GM23248 (cell line): ENCODE measurements at regions not wholly inside any gene's neighbourhood (a gene's known extent, or its start where the extent isn't known, plus 50 kb on each side); places are given as distances from the start of the nearest gene placed in this dataset.
A peak's percentile ranks its signal among the peaks of the same experiment; 100 is the strongest.

Experiments
- DNase-seq: peaks from one replicate; pipeline ENCODE4 v3.0.0-alpha.2; 2015
- H2AFZ ChIP-seq: fragments of 200-600 bp; sonication (generic); 2 replicates; pipeline ENCODE4 v1.6.1; 2016; ENCODE audit warnings: antibody characterized with exemption
- H3F3A ChIP-seq: fragments of 200-600 bp; sonication (generic); 2 replicates; pipeline ENCODE4 v1.6.1; 2016; ENCODE audit warnings: mild to moderate bottlenecking, antibody characterized with exemption, mixed run types; ENCODE audit not compliant: insufficient read depth
- H3K27ac ChIP-seq: fragments of 200-600 bp; sonication (generic); 2 replicates; pipeline ENCODE4 v1.5.1; 2016; ENCODE audit warnings: mild to moderate bottlenecking
- H3K27me3 ChIP-seq: fragments of 200-600 bp; sonication (generic); replicated peaks from 2 replicates; pipeline ENCODE4 v1.6.1; 2016; ENCODE audit warnings: mild to moderate bottlenecking; ENCODE audit not compliant: insufficient read depth
- H3K36me3 ChIP-seq: fragments of 200-600 bp; sonication (generic); 2 replicates; pipeline ENCODE4 v1.6.1; 2016; ENCODE audit warnings: low read depth, mild to moderate bottlenecking
- H3K4me1 ChIP-seq: fragments of 200-600 bp; sonication (generic); 2 replicates; pipeline ENCODE4 v1.6.1; 2016; ENCODE audit warnings: mild to moderate bottlenecking; ENCODE audit not compliant: insufficient read depth
- H3K4me2 ChIP-seq: fragments of 200-600 bp; sonication (generic); one replicate; pipeline ENCODE4 v1.6.1; 2016; ENCODE audit warnings: mild to moderate bottlenecking; ENCODE audit not compliant: unreplicated experiment
- H3K4me3 ChIP-seq: fragments of 200-600 bp; sonication (generic); 2 replicates; pipeline ENCODE4 v1.5.1; 2016; ENCODE audit warnings: mild to moderate bottlenecking
- H3K79me2 ChIP-seq: fragments of 200-600 bp; sonication (generic); 2 replicates; pipeline ENCODE4 v1.6.1; 2016; ENCODE audit warnings: mild to moderate bottlenecking; ENCODE audit not compliant: insufficient read depth
- H3K9ac ChIP-seq: fragments of 200-600 bp; sonication (generic); 2 replicates; pipeline ENCODE4 v1.6.1; 2016; ENCODE audit warnings: mild to moderate bottlenecking
- H3K9me2 ChIP-seq: fragments of 200-600 bp; sonication (generic); 2 replicates; pipeline ENCODE4 v1.6.1; 2016; ENCODE audit warnings: mixed run types, mild to moderate bottlenecking, moderate library complexity; ENCODE audit not compliant: insufficient read depth
- H3K9me3 ChIP-seq: fragments of 200-600 bp; sonication (generic); one replicate; pipeline ENCODE4 v1.6.1; 2017; ENCODE audit warnings: low read depth
- H4K20me1 ChIP-seq: fragments of 200-600 bp; sonication (generic); 2 replicates; pipeline ENCODE4 v1.6.0; 2016; ENCODE audit not compliant: insufficient read depth
- EZH2 ChIP-seq: fragments of 200-600 bp; sonication (generic); IDR thresholded peaks from 2 replicates; pipeline ENCODE4 v1.6.1; 2018; ENCODE audit warnings: antibody characterized with exemption, mild to moderate bottlenecking; ENCODE audit not compliant: insufficient read depth, poor library complexity, severe bottlenecking
- EZH2phosphoT487 ChIP-seq: fragments of 200-600 bp; sonication (generic); IDR thresholded peaks from 2 replicates; pipeline ENCODE4 v1.6.1; 2018; ENCODE audit warnings: antibody characterized with exemption, moderate library complexity, mild to moderate bottlenecking, low read depth; ENCODE audit not compliant: insufficient read depth
- WGBS, 2 experiments: methylation state at CpG; one replicate each; pipeline ENCODE4 v1.1.6; 2015 to 2017; ENCODE audit warnings: low lambda C conversion rate in 2 of 2, low coverage in 1 of 2; ENCODE audit errors: missing lambda C conversion rate in 2 of 2; 5-methylcytosine and 5-hydroxymethylcytosine counted together
- in situ Hi-C: fragments of 300-500 bp; cut with MboI; formaldehyde crosslinking; loops from 2 replicates; pipeline ENCODE4 v1.15.0; 2020

DNA sequence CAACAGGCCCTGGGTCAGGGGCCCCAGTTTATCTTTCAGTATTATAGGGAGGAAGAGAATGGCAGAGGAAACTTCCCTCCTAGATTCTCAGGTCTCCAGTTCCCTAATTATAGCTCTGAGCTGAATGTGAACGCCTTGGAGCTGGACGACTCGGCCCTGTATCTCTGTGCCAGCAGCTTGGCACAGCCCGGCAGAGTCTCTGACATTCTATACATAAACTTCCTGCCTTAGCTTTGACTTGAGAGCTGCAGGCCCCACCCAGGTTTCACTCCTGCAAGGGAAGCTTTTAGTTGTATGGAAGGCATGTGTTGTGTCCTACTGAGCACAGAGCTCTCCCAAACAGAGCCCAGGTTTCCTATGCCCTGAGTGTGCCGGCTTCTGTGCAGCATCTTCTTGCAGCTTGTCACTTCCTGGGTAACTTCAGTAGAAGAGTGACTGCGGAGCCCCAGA lies 205.6 kb upstream of the PRSS58 start:
- Histone ChIP-seq H3K4me2 (peak overlapping the region; percentile 1), H4K20me1 (no peaks in the 10 kb centered on the region), H3K9me3 (no peaks in the 10 kb centered on the region), H3K9ac (no peak overlapping the region), H3K27me3 (no peaks in the 10 kb centered on the region), H3F3A (peaks cover 22% of the 10 kb centered on the region), H3K9me2 (no peaks in the 10 kb centered on the region), H3K79me2 (no peaks in the 10 kb centered on the region), H3K36me3 (no peaks in the 10 kb centered on the region), H3K4me3 (no peak overlapping the region), H2AFZ (peak overlapping the region; percentile 25), H3K4me1 (peaks cover 41% of the 10 kb centered on the region), H3K27ac (no peak overlapping the region)
- 33 to 38% methylated on average over 6 of the region's 6 CpGs for WGBS, 2 experiments
- in situ Hi-C loops: no loop called here
- no peak for TF ChIP-seq EZH2phosphoT487
- TF ChIP-seq EZH2: no peak
- peak; percentile 23 for DNase-seq

DNA sequence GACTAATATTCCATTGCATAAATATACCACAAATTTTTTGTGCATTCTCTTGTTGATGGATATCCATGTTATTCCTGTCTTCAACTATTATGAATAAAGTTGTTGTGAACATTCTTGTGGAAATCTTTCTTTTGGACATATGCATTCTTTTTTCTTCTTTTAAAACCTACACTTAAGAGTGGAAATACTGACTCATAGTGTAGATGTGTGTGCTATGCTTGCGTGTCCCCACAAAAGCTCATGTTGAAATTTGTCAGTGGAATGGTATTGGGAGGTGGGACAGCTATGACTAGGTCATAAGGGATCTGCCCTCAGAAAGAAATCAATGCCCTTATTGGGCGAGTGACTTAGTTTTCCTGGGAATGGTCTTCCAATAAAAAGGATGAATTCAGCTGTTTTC lies 203.6 kb upstream of the PRSS58 start:
- H3F3A ChIP-seq: peaks cover 29% of the 10 kb centered on the region
- no peaks in the 10 kb centered on the region for H3K9me2 ChIP-seq
- no peak for TF ChIP-seq EZH2
- TF ChIP-seq EZH2phosphoT487: 0 out of 2 replicates have a peak, but pooled peaks have one; percentile 61
- H3K4me2 ChIP-seq: peak overlapping the region; percentile 61
- no peaks in the 10 kb centered on the region for H3K27me3 ChIP-seq
- peak; percentile 87 for DNase-seq
- no peaks in the 10 kb centered on the region for H3K36me3 ChIP-seq
- H3K9ac ChIP-seq: no peak overlapping the region
- H3K9me3 ChIP-seq: no peaks in the 10 kb centered on the region
- H4K20me1 ChIP-seq: no peaks in the 10 kb centered on the region
- H3K4me3 ChIP-seq: no peak overlapping the region
- in situ Hi-C loops: no loop called here
- no peaks in the 10 kb centered on the region for H3K79me2 ChIP-seq
- peaks cover 37% of the 10 kb centered on the region for H3K4me1 ChIP-seq
- H3K27ac ChIP-seq: peak overlapping the region; percentile 66
- WGBS, 2 experiments: 36 to 40% methylated on average over 2 of the region's 2 CpGs
- no peak overlapping the region; the same call in 1 of the 2 replicates for H2AFZ ChIP-seq

DNA sequence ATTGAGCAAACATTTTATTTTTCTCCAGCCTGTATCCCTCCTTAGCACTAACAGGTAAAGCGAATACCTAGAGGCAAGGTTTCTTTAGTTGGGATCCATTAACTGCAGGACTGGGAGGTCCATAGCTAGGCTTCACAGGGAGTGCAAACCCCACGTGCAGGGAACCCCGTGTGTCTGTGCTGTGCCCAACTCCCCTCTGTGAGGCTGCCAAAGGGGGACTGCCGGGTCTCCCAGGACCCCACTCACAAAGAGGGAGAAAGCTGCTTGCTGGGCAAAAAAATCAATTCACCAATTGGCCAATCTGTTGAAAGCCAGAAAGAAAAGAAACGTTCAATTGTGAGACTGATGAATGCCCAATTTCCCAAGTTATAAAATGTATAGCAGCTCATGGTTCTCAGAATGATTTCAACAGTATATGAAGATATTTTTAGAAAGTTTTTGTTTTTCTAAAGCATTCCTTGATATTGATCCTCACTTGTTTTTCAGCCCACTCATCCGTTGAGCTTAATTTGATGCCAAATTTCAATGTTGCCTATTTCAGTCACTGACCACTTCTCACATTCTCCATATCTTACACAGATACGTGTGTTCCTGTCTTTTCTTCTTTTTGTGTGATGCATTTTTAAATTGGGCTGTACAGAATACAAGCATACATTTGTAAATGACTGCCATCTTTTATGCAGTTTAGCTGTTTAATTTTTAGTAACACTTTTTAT lies 202.7 kb upstream of the PRSS58 start:
- no peaks in the 10 kb centered on the region for H3K9me2 ChIP-seq
- in situ Hi-C loops: no loop called here
- no peak overlapping the region for H2AFZ ChIP-seq
- H3K79me2 ChIP-seq: no peaks in the 10 kb centered on the region
- no peak overlapping the region for H3K9ac ChIP-seq
- peak overlapping the region; percentile 6; the same call in 1 of the 2 replicates for H3K4me3 ChIP-seq
- peak overlapping the region; percentile 66 for H3K27ac ChIP-seq
- WGBS, 2 experiments: 38 to 43% methylated on average over 7 of the region's 7 CpGs
- peak; percentile 34 for DNase-seq
- peak overlapping the region; percentile 61 for H3K4me2 ChIP-seq
- no peaks in the 10 kb centered on the region for H4K20me1 ChIP-seq
- H3F3A ChIP-seq: peaks cover 29% of the 10 kb centered on the region
- H3K9me3 ChIP-seq: no peaks in the 10 kb centered on the region
- no peak for TF ChIP-seq EZH2
- no peaks in the 10 kb centered on the region for H3K27me3 ChIP-seq
- H3K4me1 ChIP-seq: peaks cover 37% of the 10 kb centered on the region
- no peaks in the 10 kb centered on the region for H3K36me3 ChIP-seq

DNA sequence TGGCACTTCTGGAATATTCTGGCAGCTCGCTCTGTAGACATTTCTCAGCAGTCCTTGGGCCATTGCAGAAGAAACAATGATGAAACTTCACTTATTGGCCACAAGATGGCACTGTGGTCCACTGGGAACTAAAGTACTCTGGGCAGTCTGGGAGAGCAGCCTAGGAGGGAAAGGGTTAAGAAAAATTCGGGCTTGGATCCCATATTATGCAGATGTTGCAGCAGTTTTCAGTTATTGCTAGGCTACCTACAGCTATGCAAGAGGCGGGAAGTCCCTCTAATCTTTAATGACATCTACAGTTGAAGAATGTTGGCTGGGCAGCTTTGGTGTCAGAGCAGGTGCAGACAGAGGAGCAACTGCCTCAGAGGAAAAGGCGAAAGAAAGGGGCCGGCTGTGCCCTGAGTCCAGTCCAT lies 201.7 kb upstream of the PRSS58 start:
- Histone ChIP-seq H3K4me1 (peaks cover 37% of the 10 kb centered on the region), H3K36me3 (no peaks in the 10 kb centered on the region), H3K27ac (no peak overlapping the region), H3K9me2 (no peaks in the 10 kb centered on the region), H2AFZ (no peak overlapping the region), H3K27me3 (no peaks in the 10 kb centered on the region), H3F3A (peaks cover 29% of the 10 kb centered on the region), H3K9ac (no peak overlapping the region), H3K79me2 (no peaks in the 10 kb centered on the region), H4K20me1 (no peaks in the 10 kb centered on the region), H3K4me3 (no peak overlapping the region), H3K4me2 (no peak overlapping the region), H3K9me3 (no peaks in the 10 kb centered on the region)
- DNase-seq: peak; percentile 73
- WGBS, 2 experiments: 4 to 9% methylated on average over 5 of the region's 5 CpGs
- in situ Hi-C loops: no loop called here
- TF ChIP-seq EZH2 (no peak), EZH2phosphoT487 (no peak)
